Stimulated activated naive CD8-positive, alpha-beta T cell treated with anti-CD3 and anti-CD28 coated beads, Interleukin-15, Interleukin-2, amounts not matched to agents 100 ng/mL and 50 ng/mL, for 24 hours (primary cell): ENCODE measurements at regions not wholly inside any gene's neighbourhood (a gene's known extent, or its start where the extent isn't known, plus 50 kb on each side); places are given as distances from the start of the nearest gene placed in this dataset.

Experiments used
- H3K27ac Mint-ChIP-seq: one replicate; pipeline ENCODE4 v1.8.0; 2021; ENCODE audit warnings: mild to moderate bottlenecking, mixed read lengths
- H3K27me3 Mint-ChIP-seq: one replicate; pipeline ENCODE4 v1.8.0; 2021; ENCODE audit warnings: mixed read lengths
- H3K36me3 Mint-ChIP-seq: one replicate; pipeline ENCODE4 v1.8.0; 2021; ENCODE audit warnings: low read depth, mixed read lengths
- H3K4me1 Mint-ChIP-seq: one replicate; pipeline ENCODE4 v1.8.0; 2021; ENCODE audit warnings: low read depth, mixed read lengths
- H3K4me3 Mint-ChIP-seq: one replicate; pipeline ENCODE4 v1.8.0; 2021; ENCODE audit warnings: mild to moderate bottlenecking, mixed read lengths
- H3K9me3 Mint-ChIP-seq: one replicate; pipeline ENCODE4 v1.8.0; 2021; ENCODE audit warnings: mixed read lengths

GRCh38 chr12:127300753-127301152 is 966.2 kb upstream of the TMEM132C start:
- no peaks in the 10 kb centered on the region for H3K4me1 Mint-ChIP-seq
- no peak overlapping the region for H3K27ac Mint-ChIP-seq
- H3K9me3 Mint-ChIP-seq: no peaks in the 10 kb centered on the region
- H3K4me3 Mint-ChIP-seq: no peak overlapping the region
- peaks cover 4% of the 10 kb centered on the region for H3K27me3 Mint-ChIP-seq
- no peaks in the 10 kb centered on the region for H3K36me3 Mint-ChIP-seq

DNA sequence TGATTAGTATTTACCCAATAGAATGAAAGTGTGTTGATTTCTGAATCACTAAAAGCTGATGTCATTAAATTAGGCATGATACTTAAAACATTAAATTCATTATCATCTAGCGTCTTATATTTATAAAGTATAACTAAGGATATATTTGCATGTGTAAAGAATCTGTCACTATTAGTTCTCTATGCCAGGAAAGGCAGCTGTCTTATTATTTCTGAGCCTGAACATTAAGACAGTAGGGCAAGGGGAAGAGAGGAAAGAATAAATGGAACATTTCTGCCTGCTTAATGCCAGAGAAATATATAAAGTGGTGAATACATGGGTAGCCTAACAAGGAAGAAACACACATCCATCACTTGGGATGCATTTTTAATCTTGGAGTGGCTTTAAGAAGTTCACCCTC is 965.1 kb upstream of the TMEM132C start:
- H3K9me3 Mint-ChIP-seq: no peaks in the 10 kb centered on the region
- H3K36me3 Mint-ChIP-seq: no peaks in the 10 kb centered on the region
- H3K4me3 Mint-ChIP-seq: no peak overlapping the region
- no peak overlapping the region for H3K27ac Mint-ChIP-seq
- H3K4me1 Mint-ChIP-seq: no peaks in the 10 kb centered on the region
- peaks cover 4% of the 10 kb centered on the region for H3K27me3 Mint-ChIP-seq

GRCh38 chr12:127304751-127305725 is 961.9 kb upstream of the TMEM132C start:
- H3K4me3 Mint-ChIP-seq: no peak overlapping the region
- H3K9me3 Mint-ChIP-seq: no peaks in the 10 kb centered on the region
- H3K36me3 Mint-ChIP-seq: no peaks in the 10 kb centered on the region
- H3K27ac Mint-ChIP-seq: no peak overlapping the region
- no peaks in the 10 kb centered on the region for H3K4me1 Mint-ChIP-seq
- H3K27me3 Mint-ChIP-seq: peaks cover 11% of the 10 kb centered on the region

GRCh38 chr12:127306604-127307215 is 960.3 kb upstream of the TMEM132C start:
- no peaks in the 10 kb centered on the region for H3K36me3 Mint-ChIP-seq
- H3K27me3 Mint-ChIP-seq: peaks cover 11% of the 10 kb centered on the region
- H3K9me3 Mint-ChIP-seq: no peaks in the 10 kb centered on the region
- H3K4me1 Mint-ChIP-seq: no peaks in the 10 kb centered on the region
- no peak overlapping the region for H3K27ac Mint-ChIP-seq
- no peak overlapping the region for H3K4me3 Mint-ChIP-seq

GRCh38 chr12:127307528-127307927 is 959.4 kb upstream of the TMEM132C start:
- H3K4me1 Mint-ChIP-seq: no peaks in the 10 kb centered on the region
- H3K9me3 Mint-ChIP-seq: no peaks in the 10 kb centered on the region
- peaks cover 11% of the 10 kb centered on the region for H3K27me3 Mint-ChIP-seq
- no peaks in the 10 kb centered on the region for H3K36me3 Mint-ChIP-seq
- no peak overlapping the region for H3K27ac Mint-ChIP-seq
- H3K4me3 Mint-ChIP-seq: no peak overlapping the region

DNA sequence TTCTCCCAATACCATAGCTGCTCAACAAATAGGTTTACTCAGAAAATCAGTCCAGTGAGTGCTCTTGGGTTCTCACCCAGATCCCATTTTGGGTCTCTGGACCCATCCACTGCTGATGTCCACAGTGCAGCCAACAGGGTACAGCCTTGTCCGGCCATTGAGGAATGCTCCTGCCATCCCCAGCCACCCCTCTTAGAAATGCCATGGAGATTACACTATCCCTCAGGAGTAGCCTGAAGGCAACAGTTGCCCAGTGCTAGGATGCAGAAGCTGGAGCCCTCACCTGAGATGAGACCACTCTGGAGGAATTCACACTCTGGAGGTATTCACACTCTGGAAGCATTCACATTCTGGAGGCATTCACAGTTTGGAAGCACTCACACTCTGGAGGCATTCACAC is 958.8 kb upstream of the TMEM132C start:
- Mint-ChIP-seq H3K9me3 (no peaks in the 10 kb centered on the region), H3K4me1 (no peaks in the 10 kb centered on the region), H3K27me3 (peaks cover 11% of the 10 kb centered on the region), H3K4me3 (no peak overlapping the region), H3K36me3 (no peaks in the 10 kb centered on the region), H3K27ac (no peak overlapping the region)

DNA sequence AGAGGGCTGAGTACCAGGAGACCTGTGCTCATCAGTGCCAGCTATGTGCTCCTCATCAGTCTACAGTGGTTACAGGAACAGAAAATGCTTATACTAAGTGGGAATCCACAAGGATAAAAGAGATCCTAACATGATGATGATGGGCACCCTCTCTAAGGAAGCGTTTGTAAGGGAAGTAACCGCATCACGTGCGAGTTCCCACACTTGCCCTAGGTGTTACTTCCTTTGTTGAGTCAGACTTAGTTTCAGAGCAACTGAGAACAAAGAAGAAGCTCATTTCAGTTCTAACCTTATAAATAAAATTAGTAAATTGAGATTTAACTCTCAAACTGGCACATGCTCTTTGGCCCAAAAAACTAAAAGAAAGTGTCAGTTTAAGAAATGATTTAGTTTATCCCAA is 956.4 kb upstream of the TMEM132C start:
- H3K9me3 Mint-ChIP-seq: no peaks in the 10 kb centered on the region
- H3K27me3 Mint-ChIP-seq: peaks cover 13% of the 10 kb centered on the region
- no peak overlapping the region for H3K27ac Mint-ChIP-seq
- H3K36me3 Mint-ChIP-seq: no peaks in the 10 kb centered on the region
- H3K4me1 Mint-ChIP-seq: no peaks in the 10 kb centered on the region
- H3K4me3 Mint-ChIP-seq: no peak overlapping the region

- Mint-ChIP-seq H3K36me3 (no peaks in the 10 kb centered on the region), H3K9me3 (no peaks in the 10 kb centered on the region), H3K4me3 (no peak overlapping the region), H3K4me1 (no peaks in the 10 kb centered on the region), H3K27me3 (peaks cover 13% of the 10 kb centered on the region), H3K27ac (no peak overlapping the region)
Measured at GRCh38 chr12:127311720-127312364, 955.1 kb upstream of the TMEM132C start.

- Mint-ChIP-seq H3K27me3 (no peaks in the 10 kb centered on the region), H3K27ac (no peak overlapping the region)
Measured at GRCh38 chr12:127324681-127325080, 942.3 kb upstream of the TMEM132C start.

GRCh38 chr12:127327986-127328385 is 939.0 kb upstream of the TMEM132C start:
- H3K36me3 Mint-ChIP-seq: no peaks in the 10 kb centered on the region
- H3K27ac Mint-ChIP-seq: no peak overlapping the region
- H3K4me3 Mint-ChIP-seq: no peak overlapping the region
- H3K27me3 Mint-ChIP-seq: no peaks in the 10 kb centered on the region
- no peaks in the 10 kb centered on the region for H3K9me3 Mint-ChIP-seq
- H3K4me1 Mint-ChIP-seq: no peaks in the 10 kb centered on the region

More at GRCh38 chr12:127324681-127325080, 942.3 kb upstream of the TMEM132C start:
- Mint-ChIP-seq H3K9me3 (no peaks in the 10 kb centered on the region), H3K36me3 (no peaks in the 10 kb centered on the region), H3K4me1 (no peaks in the 10 kb centered on the region), H3K4me3 (no peak overlapping the region)

- Mint-ChIP-seq H3K4me3 (no peak overlapping the region), H3K9me3 (no peaks in the 10 kb centered on the region), H3K36me3 (no peaks in the 10 kb centered on the region), H3K27me3 (no peaks in the 10 kb centered on the region), H3K27ac (no peak overlapping the region), H3K4me1 (no peaks in the 10 kb centered on the region)
Measured at GRCh38 chr12:127328867-127329266, 938.1 kb upstream of the TMEM132C start.

GRCh38 chr12:127334365-127334764 is 932.6 kb upstream of the TMEM132C start:
- no peaks in the 10 kb centered on the region for H3K36me3 Mint-ChIP-seq
- H3K9me3 Mint-ChIP-seq: peaks cover 4% of the 10 kb centered on the region
- no peaks in the 10 kb centered on the region for H3K4me1 Mint-ChIP-seq
- H3K4me3 Mint-ChIP-seq: no peak overlapping the region
- H3K27me3 Mint-ChIP-seq: no peaks in the 10 kb centered on the region
- no peak overlapping the region for H3K27ac Mint-ChIP-seq

DNA sequence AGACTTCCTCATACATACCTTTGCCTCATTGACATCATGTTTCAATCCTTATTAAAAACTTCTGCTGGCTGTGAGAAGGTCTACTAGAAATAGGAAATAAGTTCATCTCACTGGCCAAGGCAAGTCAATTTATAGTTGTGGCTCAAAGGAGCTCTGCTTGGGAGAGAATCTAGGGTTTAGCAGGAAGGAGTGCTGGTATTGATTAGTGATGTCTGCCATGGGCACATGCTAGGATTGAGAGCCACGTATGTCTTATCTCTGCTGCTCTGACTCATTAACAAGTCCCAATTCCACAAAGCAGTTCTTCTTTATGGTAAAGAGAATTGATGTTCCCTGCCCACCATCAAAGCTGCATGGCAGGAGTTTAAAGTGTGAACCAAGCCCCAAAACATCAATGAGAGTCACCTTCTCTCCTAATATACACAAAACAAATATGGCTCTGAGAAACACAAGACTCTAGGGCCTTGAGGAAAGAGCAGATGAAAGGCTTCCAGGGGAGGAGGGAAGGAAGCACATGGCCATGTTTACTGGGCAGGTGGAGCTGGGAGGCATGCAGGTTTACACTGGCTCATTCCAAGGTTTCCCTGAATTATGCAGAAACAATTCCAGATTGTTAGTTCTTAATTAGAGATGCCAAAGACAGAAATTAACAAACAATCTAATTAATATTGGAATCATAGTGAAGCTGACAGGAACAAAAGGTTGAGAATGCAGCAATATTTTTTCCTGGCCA is 931.9 kb upstream of the TMEM132C start:
- Mint-ChIP-seq H3K27me3 (no peaks in the 10 kb centered on the region), H3K4me1 (no peaks in the 10 kb centered on the region), H3K36me3 (no peaks in the 10 kb centered on the region), H3K27ac (no peak overlapping the region), H3K9me3 (peaks cover 7% of the 10 kb centered on the region), H3K4me3 (no peak overlapping the region)

DNA sequence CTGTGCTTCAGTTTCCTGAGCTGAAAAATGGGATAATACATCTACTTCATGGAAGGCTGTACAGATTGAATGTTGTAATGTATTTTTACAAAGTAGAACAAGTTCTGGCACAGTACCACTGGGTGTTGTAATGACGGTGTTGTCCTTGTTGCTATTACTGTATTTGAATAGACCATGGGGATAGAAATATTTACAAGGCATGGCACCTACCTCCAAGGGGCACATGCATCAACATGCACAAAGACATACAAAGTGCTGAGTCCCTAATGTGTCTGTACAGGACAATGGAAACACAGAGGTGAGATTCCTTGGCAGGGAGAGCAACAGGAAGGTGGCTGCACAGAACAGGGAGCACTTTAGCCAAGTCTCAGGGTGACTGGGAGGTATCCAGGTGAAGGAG is 930.6 kb upstream of the TMEM132C start:
- H3K36me3 Mint-ChIP-seq: no peaks in the 10 kb centered on the region
- no peaks in the 10 kb centered on the region for H3K27me3 Mint-ChIP-seq
- H3K4me3 Mint-ChIP-seq: no peak overlapping the region
- H3K9me3 Mint-ChIP-seq: peaks cover 11% of the 10 kb centered on the region
- H3K27ac Mint-ChIP-seq: no peak overlapping the region
- no peaks in the 10 kb centered on the region for H3K4me1 Mint-ChIP-seq

DNA sequence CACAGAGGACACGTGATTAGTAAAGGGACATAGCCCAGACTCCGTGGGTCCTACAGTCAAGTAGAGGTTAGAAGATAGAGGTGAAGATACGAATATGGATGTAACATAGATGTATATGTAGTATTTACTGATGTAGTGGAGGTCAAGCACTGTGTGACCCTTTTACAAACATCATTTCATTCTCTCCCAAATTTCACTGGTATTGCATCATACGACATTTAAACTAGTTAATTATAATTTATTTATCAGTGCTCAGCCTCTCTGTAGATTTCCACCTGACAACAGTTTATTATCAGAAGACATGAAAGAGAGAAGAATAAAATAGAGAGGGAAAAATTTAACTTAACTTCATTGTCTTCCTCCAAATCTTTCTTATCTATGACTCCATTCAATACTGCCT is 927.9 kb upstream of the TMEM132C start:
- Mint-ChIP-seq H3K27ac (no peak overlapping the region), H3K27me3 (no peaks in the 10 kb centered on the region)

More for the DNA sequence above, 927.9 kb upstream of the TMEM132C start:
- Mint-ChIP-seq H3K4me3 (no peak overlapping the region), H3K36me3 (no peaks in the 10 kb centered on the region), H3K9me3 (peaks cover 9% of the 10 kb centered on the region), H3K4me1 (no peaks in the 10 kb centered on the region)
